GM23338 (cell line): ENCODE measurements at regions not wholly inside any gene's neighbourhood (a gene's known extent, or its start where the extent isn't known, plus 50 kb on each side); places are given as distances from the start of the nearest gene placed in this dataset.
A peak's percentile ranks its signal among the peaks of the same experiment; 100 is the strongest.

Experiments used
- ATAC-seq: fragments of 200-7000 bp; cut with Tn5 transposase; 3 replicates; pipeline ENCODE4 v1.9.1; 2020
- DNase-seq: peaks from one replicate; pipeline ENCODE4 v3.0.0-alpha.2; 2015; ENCODE audit warnings: low spot score
- H2AFZ ChIP-seq: fragments of 200-600 bp; sonication (generic); 2 replicates; pipeline ENCODE4 v1.8.0; 2016; ENCODE audit warnings: antibody characterized with exemption, mild to moderate bottlenecking, moderate library complexity
- H3F3A ChIP-seq: fragments of 200-600 bp; sonication (generic); replicated peaks from 2 replicates; pipeline ENCODE4 v1.8.0; 2017; ENCODE audit warnings: antibody characterized with exemption, mixed run types, low read depth
- H3K27ac ChIP-seq: fragments of 200-600 bp; sonication (generic); 2 replicates; pipeline ENCODE4 v1.6.1; 2016; ENCODE audit warnings: low read depth
- H3K27me3 ChIP-seq: fragments of 200-600 bp; sonication (generic); 2 replicates; pipeline ENCODE4 v1.8.0; 2016; ENCODE audit warnings: mild to moderate bottlenecking, mixed run types, moderate library complexity; ENCODE audit not compliant: insufficient read depth
- H3K36me3 ChIP-seq: fragments of 200-600 bp; sonication (generic); 2 replicates; pipeline ENCODE4 v1.8.0; 2016; ENCODE audit warnings: mild to moderate bottlenecking; ENCODE audit not compliant: insufficient read depth
- H3K4me1 ChIP-seq: fragments of 200-600 bp; sonication (generic); 2 replicates; pipeline ENCODE4 v1.8.0; 2016; ENCODE audit warnings: mild to moderate bottlenecking, moderate library complexity; ENCODE audit not compliant: insufficient read depth
- H3K4me2 ChIP-seq: fragments of 200-600 bp; sonication (generic); 2 replicates; pipeline ENCODE4 v1.7.1; 2017; ENCODE audit warnings: mixed run types
- H3K4me3 ChIP-seq: fragments of 200-600 bp; sonication (generic); 2 replicates; pipeline ENCODE4 v1.6.1; 2016; ENCODE audit warnings: mixed run types
- H3K79me2 ChIP-seq: fragments of 200-600 bp; sonication (generic); replicated peaks from 2 replicates; pipeline ENCODE4 v1.8.0; 2017; ENCODE audit warnings: mild to moderate bottlenecking; ENCODE audit not compliant: insufficient read depth
- H3K9me2 ChIP-seq: fragments of 200-600 bp; sonication (generic); 2 replicates; pipeline ENCODE4 v1.8.0; 2017; ENCODE audit not compliant: insufficient read depth
- H4K20me1 ChIP-seq: fragments of 200-600 bp; sonication (generic); replicated peaks from 2 replicates; pipeline ENCODE4 v1.8.0; 2017; ENCODE audit warnings: mild to moderate bottlenecking; ENCODE audit not compliant: insufficient read depth
- H3K27ac Mint-ChIP-seq: 2 replicates; pipeline ENCODE4 v1.8.0; 2020; ENCODE audit warnings: inconsistent platforms, mild to moderate bottlenecking, moderate library complexity, mixed read lengths
- H3K27me3 Mint-ChIP-seq: 3 replicates; pipeline ENCODE4 v1.8.0; 2022; ENCODE audit warnings: low read depth, mild to moderate bottlenecking, moderate library complexity, mixed read lengths, inconsistent platforms; ENCODE audit not compliant: insufficient read depth, poor library complexity
- H3K36me3 Mint-ChIP-seq: 3 replicates; pipeline ENCODE4 v1.8.0; 2021; ENCODE audit warnings: low read depth, mild to moderate bottlenecking, inconsistent platforms, moderate library complexity, mixed read lengths
- H3K4me1 Mint-ChIP-seq: 3 replicates; pipeline ENCODE4 v1.8.0; 2020; ENCODE audit warnings: mild to moderate bottlenecking, inconsistent platforms, mixed read lengths
- H3K4me3 Mint-ChIP-seq: 3 replicates; pipeline ENCODE4 v1.8.0; 2021; ENCODE audit warnings: moderate library complexity, mild to moderate bottlenecking, inconsistent platforms, mixed read lengths
- H3K9me3 Mint-ChIP-seq: 3 replicates; pipeline ENCODE4 v1.8.0; 2020; ENCODE audit warnings: moderate library complexity, mild to moderate bottlenecking, inconsistent platforms, mixed read lengths
- CREB1 ChIP-seq: fragments of 250-450 bp; sonication (Bioruptor Pico); IDR thresholded peaks from 2 replicates; pipeline ENCODE4 v1.5.0; 2020; ENCODE audit warnings: low read depth, mild to moderate bottlenecking, moderate library complexity
- EZH2 ChIP-seq: fragments of 200-600 bp; sonication (generic); IDR thresholded peaks from one replicate; pipeline ENCODE4 v1.8.0; 2017; ENCODE audit warnings: antibody characterized with exemption, mild to moderate bottlenecking, low read depth; ENCODE audit not compliant: unreplicated experiment
- EZH2phosphoT487 ChIP-seq: fragments of 200-600 bp; sonication (generic); IDR thresholded peaks from one replicate; pipeline ENCODE4 v1.8.1; 2018; ENCODE audit warnings: antibody characterized with exemption; ENCODE audit not compliant: unreplicated experiment
- JUNB ChIP-seq: IDR thresholded peaks from one replicate; pipeline ENCODE4 v1.6.1; 2016; ENCODE audit warnings: antibody characterized with exemption; ENCODE audit not compliant: unreplicated experiment
- NANOG ChIP-seq: IDR thresholded peaks from 2 replicates; pipeline ENCODE4 v1.6.1; 2016; ENCODE audit warnings: antibody characterized with exemption, borderline replicate concordance
- POLR2AphosphoS5 ChIP-seq: IDR thresholded peaks from 2 replicates; pipeline ENCODE4 v1.6.1; 2016; ENCODE audit warnings: antibody characterized with exemption, low read depth
- STAT1 ChIP-seq: IDR thresholded peaks from one replicate; pipeline ENCODE4 v1.6.1; 2016; ENCODE audit warnings: antibody characterized with exemption; ENCODE audit not compliant: unreplicated experiment
- ZNF114 ChIP-seq: fragments of 250-450 bp; sonication (Bioruptor Pico); IDR thresholded peaks from 2 replicates; pipeline ENCODE4 v1.5.0; 2020; ENCODE audit warnings: mild to moderate bottlenecking, moderate library complexity
- TF ChIP-seq, protein P1 (sequence below): fragments of 250-450 bp; sonication (Bioruptor Pico); IDR thresholded peaks from 2 replicates; pipeline ENCODE4 v1.5.0; 2020; ENCODE audit warnings: mild to moderate bottlenecking, moderate library complexity
- TF ChIP-seq, protein P2 (sequence below): IDR thresholded peaks from 2 replicates; pipeline ENCODE4 v1.6.1; 2016; ENCODE audit warnings: antibody characterized with exemption
- TF ChIP-seq, protein P3 (sequence below): IDR thresholded peaks from one replicate; pipeline ENCODE4 v1.6.1; 2018; ENCODE audit warnings: antibody characterized with exemption; ENCODE audit not compliant: unreplicated experiment

DNA sequence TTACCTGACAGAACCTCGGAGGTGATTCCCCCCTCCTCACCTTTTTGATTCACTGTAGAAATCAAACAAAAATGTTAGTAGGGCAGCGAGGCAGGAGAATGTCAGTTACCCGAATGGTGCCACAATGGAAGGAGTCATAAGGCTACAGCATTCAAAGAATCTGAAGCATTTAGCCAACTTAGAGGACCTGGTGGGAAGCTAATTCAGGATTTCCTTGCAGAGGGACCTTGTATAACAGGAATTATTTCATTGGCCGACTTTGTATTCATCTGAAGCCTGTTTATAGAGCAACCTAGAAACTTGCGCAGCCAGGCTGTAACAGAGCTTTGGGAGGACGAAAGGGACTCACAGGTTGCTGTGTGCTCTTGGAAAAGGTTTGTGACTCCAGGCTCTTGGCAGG, 129.1 kb upstream of the MMADHC start:
- Mint-ChIP-seq H3K36me3 (no peaks in the 10 kb centered on the region), H3K9me3 (no peaks in the 10 kb centered on the region; the same call in 2 of the 3 replicates), H3K27ac (0 out of 2 replicates have a peak overlapping the region, but pooled peaks have one; percentile 66), H3K4me1 (peaks cover 12% of the 10 kb centered on the region; the same call in 2 of the 3 replicates), H3K4me3 (no peak overlapping the region), H3K27me3 (no peaks in the 10 kb centered on the region)
- peaks cover 10% of the 10 kb centered on the region; the same call in 1 of the 2 replicates for H3K4me1 ChIP-seq
- no peaks in the 10 kb centered on the region for H3K36me3 ChIP-seq
- DNase-seq (peak; percentile 77), ATAC-seq (peak; percentile 64; the same call in 2 of the 3 replicates)
- no peak overlapping the region for H3K4me2 ChIP-seq
- TF ChIP-seq JUNB (no peak), EZH2phosphoT487 (no peak), NANOG (no peak), ZNF114 (no peak), POLR2AphosphoS5 (no peak), CREB1 (CRISPR knock-in tag) (no peak), STAT1 (no peak), EZH2 (no peak)
- TF ChIP-seq, protein P1, sequence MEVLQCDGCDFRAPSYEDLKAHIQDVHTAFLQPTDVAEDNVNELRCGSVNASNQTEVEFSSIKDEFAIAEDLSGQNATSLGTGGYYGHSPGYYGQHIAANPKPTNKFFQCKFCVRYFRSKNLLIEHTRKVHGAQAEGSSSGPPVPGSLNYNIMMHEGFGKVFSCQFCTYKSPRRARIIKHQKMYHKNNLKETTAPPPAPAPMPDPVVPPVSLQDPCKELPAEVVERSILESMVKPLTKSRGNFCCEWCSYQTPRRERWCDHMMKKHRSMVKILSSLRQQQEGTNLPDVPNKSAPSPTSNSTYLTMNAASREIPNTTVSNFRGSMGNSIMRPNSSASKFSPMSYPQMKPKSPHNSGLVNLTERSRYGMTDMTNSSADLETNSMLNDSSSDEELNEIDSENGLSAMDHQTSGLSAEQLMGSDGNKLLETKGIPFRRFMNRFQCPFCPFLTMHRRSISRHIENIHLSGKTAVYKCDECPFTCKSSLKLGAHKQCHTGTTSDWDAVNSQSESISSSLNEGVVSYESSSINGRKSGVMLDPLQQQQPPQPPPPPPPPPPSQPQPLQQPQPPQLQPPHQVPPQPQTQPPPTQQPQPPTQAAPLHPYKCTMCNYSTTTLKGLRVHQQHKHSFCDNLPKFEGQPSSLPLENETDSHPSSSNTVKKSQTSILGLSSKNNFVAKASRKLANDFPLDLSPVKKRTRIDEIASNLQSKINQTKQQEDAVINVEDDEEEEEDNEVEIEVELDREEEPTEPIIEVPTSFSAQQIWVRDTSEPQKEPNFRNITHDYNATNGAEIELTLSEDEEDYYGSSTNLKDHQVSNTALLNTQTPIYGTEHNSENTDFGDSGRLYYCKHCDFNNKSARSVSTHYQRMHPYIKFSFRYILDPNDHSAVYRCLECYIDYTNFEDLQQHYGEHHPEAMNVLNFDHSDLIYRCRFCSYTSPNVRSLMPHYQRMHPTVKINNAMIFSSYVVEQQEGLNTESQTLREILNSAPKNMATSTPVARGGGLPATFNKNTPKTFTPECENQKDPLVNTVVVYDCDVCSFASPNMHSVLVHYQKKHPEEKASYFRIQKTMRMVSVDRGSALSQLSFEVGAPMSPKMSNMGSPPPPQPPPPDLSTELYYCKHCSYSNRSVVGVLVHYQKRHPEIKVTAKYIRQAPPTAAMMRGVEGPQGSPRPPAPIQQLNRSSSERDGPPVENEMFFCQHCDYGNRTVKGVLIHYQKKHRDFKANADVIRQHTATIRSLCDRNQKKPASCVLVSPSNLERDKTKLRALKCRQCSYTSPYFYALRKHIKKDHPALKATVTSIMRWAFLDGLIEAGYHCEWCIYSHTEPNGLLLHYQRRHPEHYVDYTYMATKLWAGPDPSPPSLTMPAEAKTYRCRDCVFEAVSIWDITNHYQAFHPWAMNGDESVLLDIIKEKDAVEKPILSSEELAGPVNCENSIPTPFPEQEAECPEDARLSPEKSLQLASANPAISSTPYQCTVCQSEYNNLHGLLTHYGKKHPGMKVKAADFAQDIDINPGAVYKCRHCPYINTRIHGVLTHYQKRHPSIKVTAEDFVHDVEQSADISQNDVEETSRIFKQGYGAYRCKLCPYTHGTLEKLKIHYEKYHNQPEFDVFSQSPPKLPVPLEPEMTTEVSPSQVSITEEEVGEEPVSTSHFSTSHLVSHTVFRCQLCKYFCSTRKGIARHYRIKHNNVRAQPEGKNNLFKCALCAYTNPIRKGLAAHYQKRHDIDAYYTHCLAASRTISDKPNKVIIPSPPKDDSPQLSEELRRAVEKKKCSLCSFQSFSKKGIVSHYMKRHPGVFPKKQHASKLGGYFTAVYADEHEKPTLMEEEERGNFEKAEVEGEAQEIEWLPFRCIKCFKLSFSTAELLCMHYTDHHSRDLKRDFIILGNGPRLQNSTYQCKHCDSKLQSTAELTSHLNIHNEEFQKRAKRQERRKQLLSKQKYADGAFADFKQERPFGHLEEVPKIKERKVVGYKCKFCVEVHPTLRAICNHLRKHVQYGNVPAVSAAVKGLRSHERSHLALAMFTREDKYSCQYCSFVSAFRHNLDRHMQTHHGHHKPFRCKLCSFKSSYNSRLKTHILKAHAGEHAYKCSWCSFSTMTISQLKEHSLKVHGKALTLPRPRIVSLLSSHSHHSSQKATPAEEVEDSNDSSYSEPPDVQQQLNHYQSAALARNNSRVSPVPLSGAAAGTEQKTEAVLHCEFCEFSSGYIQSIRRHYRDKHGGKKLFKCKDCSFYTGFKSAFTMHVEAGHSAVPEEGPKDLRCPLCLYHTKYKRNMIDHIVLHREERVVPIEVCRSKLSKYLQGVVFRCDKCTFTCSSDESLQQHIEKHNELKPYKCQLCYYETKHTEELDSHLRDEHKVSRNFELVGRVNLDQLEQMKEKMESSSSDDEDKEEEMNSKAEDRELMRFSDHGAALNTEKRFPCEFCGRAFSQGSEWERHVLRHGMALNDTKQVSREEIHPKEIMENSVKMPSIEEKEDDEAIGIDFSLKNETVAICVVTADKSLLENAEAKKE (CRISPR knock-in tag): no peak
- TF ChIP-seq, protein P2, sequence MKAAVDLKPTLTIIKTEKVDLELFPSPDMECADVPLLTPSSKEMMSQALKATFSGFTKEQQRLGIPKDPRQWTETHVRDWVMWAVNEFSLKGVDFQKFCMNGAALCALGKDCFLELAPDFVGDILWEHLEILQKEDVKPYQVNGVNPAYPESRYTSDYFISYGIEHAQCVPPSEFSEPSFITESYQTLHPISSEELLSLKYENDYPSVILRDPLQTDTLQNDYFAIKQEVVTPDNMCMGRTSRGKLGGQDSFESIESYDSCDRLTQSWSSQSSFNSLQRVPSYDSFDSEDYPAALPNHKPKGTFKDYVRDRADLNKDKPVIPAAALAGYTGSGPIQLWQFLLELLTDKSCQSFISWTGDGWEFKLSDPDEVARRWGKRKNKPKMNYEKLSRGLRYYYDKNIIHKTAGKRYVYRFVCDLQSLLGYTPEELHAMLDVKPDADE: no peak
- TF ChIP-seq, protein P3, sequence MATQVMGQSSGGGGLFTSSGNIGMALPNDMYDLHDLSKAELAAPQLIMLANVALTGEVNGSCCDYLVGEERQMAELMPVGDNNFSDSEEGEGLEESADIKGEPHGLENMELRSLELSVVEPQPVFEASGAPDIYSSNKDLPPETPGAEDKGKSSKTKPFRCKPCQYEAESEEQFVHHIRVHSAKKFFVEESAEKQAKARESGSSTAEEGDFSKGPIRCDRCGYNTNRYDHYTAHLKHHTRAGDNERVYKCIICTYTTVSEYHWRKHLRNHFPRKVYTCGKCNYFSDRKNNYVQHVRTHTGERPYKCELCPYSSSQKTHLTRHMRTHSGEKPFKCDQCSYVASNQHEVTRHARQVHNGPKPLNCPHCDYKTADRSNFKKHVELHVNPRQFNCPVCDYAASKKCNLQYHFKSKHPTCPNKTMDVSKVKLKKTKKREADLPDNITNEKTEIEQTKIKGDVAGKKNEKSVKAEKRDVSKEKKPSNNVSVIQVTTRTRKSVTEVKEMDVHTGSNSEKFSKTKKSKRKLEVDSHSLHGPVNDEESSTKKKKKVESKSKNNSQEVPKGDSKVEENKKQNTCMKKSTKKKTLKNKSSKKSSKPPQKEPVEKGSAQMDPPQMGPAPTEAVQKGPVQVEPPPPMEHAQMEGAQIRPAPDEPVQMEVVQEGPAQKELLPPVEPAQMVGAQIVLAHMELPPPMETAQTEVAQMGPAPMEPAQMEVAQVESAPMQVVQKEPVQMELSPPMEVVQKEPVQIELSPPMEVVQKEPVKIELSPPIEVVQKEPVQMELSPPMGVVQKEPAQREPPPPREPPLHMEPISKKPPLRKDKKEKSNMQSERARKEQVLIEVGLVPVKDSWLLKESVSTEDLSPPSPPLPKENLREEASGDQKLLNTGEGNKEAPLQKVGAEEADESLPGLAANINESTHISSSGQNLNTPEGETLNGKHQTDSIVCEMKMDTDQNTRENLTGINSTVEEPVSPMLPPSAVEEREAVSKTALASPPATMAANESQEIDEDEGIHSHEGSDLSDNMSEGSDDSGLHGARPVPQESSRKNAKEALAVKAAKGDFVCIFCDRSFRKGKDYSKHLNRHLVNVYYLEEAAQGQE: no peak
- no peaks in the 10 kb centered on the region for H4K20me1 ChIP-seq
- peak overlapping the region; percentile 52 for H2AFZ ChIP-seq
- no peaks in the 10 kb centered on the region for H3K79me2 ChIP-seq
- H3K4me3 ChIP-seq: no peak overlapping the region
- peaks cover 24% of the 10 kb centered on the region; the same call in 1 of the 2 replicates for H3K9me2 ChIP-seq
- H3F3A ChIP-seq: no peaks in the 10 kb centered on the region
- no peaks in the 10 kb centered on the region for H3K27me3 ChIP-seq
- H3K27ac ChIP-seq: no peak overlapping the region
